ENCODE measurements at regions not wholly inside any gene's neighbourhood (a gene's known extent, or its start where the extent isn't known, plus 50 kb on each side); places are given as distances from the start of the nearest gene placed in this dataset.
"Not testable (repeated sequence)": the region's sequence is repeated elsewhere in the genome, so short reads cannot be mapped to it uniquely, and the experiment has no call there.

GRCh38 chr14:57150449-57150848, 118.3 kb downstream of the EXOC5 start:
- H3K36me3 ChIP-seq (ENCODE audit: control insufficient read depth in 3 of 3, insufficient read depth in 2 of 3, low read depth in 1 of 3, low read length in 3 of 3) = no peaks in the 10 kb centered on the region
- H3K27me3 ChIP-seq (ENCODE audit: control insufficient read depth in 3 of 3, insufficient read depth in 3 of 3, low read length in 3 of 3) = no peaks in the 10 kb centered on the region
- H3K4me1 ChIP-seq (ENCODE audit: control insufficient read depth in 3 of 3, insufficient read depth in 2 of 3, low read depth in 1 of 3, low read length in 2 of 3) = no peaks in the 10 kb centered on the region
- H3K9me3 ChIP-seq (ENCODE audit: control insufficient read depth in 2 of 2, insufficient read depth in 1 of 2, low read depth in 1 of 2, low read length in 1 of 2) = no peaks in the 10 kb centered on the region
- no peak overlapping the region for H3K4me3 ChIP-seq (ENCODE audit: low read depth in 1 of 3, low read length in 3 of 3)
- FAIRE-seq (no peak), DNase-seq (no peak)
- no peak overlapping the region for H3K27ac ChIP-seq (ENCODE audit: low read depth in 1 of 3, low read length in 2 of 3)
- WGBS, 3 donors = 84 to 91% (median 87%) methylated on average over 5 of the region's 5 CpGs

DNA sequence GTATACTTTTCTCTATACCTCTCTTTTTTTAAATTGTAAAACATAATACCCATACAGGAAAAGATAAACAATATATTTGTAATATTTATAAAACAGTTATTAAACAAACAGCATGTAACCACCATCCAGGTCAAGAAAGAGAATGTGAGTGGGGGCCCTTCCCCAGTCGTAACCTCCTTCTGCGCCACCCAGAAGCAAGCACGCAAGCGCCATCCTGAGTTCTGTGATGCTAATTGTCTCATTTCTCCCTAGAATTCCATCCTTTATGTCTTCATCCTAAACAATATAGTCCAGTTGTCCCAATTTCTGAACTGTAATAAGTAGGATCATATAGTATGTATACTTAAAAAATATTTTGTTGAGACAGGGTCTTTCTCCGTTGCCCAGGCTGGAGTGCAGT, 129.5 kb downstream of the EXOC5 start:
- H3K9me3 ChIP-seq (ENCODE audit: control insufficient read depth in 2 of 2, insufficient read depth in 1 of 2, low read depth in 1 of 2, low read length in 1 of 2) = no peaks in the 10 kb centered on the region
- WGBS, 3 donors = 88 to 94% (median 89%) methylated on average over 5 of the region's 5 CpGs
- FAIRE-seq = no peak
- H3K4me3 ChIP-seq (ENCODE audit: low read depth in 1 of 3, low read length in 3 of 3) = no peak overlapping the region
- H3K27me3 ChIP-seq (ENCODE audit: control insufficient read depth in 3 of 3, insufficient read depth in 3 of 3, low read length in 3 of 3) = no peaks in the 10 kb centered on the region
- H3K27ac ChIP-seq (ENCODE audit: low read depth in 1 of 3, low read length in 2 of 3) = no peak overlapping the region
- H3K36me3 ChIP-seq (ENCODE audit: control insufficient read depth in 3 of 3, insufficient read depth in 2 of 3, low read depth in 1 of 3, low read length in 3 of 3) = no peaks in the 10 kb centered on the region
- DNase-seq = no peak
- no peaks in the 10 kb centered on the region for H3K4me1 ChIP-seq (ENCODE audit: control insufficient read depth in 3 of 3, insufficient read depth in 2 of 3, low read depth in 1 of 3, low read length in 2 of 3)

GRCh38 chr14:57136669-57137328, 131.9 kb downstream of the EXOC5 start:
- H3K27ac ChIP-seq (ENCODE audit: low read depth in 1 of 3, low read length in 2 of 3) = no peak overlapping the region
- H3K9me3 ChIP-seq (ENCODE audit: control insufficient read depth in 2 of 2, insufficient read depth in 1 of 2, low read depth in 1 of 2, low read length in 1 of 2) = no peaks in the 10 kb centered on the region
- 50 to 61% (median 56%) methylated on average over 10 of the region's 10 CpGs for WGBS, 3 donors
- H3K4me1 ChIP-seq (ENCODE audit: control insufficient read depth in 3 of 3, insufficient read depth in 2 of 3, low read depth in 1 of 3, low read length in 2 of 3) = no peaks in the 10 kb centered on the region
- no peak for FAIRE-seq
- H3K27me3 ChIP-seq (ENCODE audit: control insufficient read depth in 3 of 3, insufficient read depth in 3 of 3, low read length in 3 of 3) = no peaks in the 10 kb centered on the region
- no peak overlapping the region for H3K4me3 ChIP-seq (ENCODE audit: low read depth in 1 of 3, low read length in 3 of 3)
- DNase-seq = no peak
- no peaks in the 10 kb centered on the region for H3K36me3 ChIP-seq (ENCODE audit: control insufficient read depth in 3 of 3, insufficient read depth in 2 of 3, low read depth in 1 of 3, low read length in 3 of 3)

GRCh38 chr14:57127809-57128208, 140.9 kb downstream of the EXOC5 start:
- not testable (repeated sequence) for H3K27ac ChIP-seq (ENCODE audit: low read depth in 1 of 3, low read length in 2 of 3); H3K36me3 ChIP-seq (ENCODE audit: control insufficient read depth in 3 of 3, insufficient read depth in 2 of 3, low read depth in 1 of 3, low read length in 3 of 3); H3K4me3 ChIP-seq (ENCODE audit: low read depth in 1 of 3, low read length in 3 of 3); FAIRE-seq; DNase-seq; H3K4me1 ChIP-seq (ENCODE audit: control insufficient read depth in 3 of 3, insufficient read depth in 2 of 3, low read depth in 1 of 3, low read length in 2 of 3); H3K27me3 ChIP-seq (ENCODE audit: control insufficient read depth in 3 of 3, insufficient read depth in 3 of 3, low read length in 3 of 3); H3K9me3 ChIP-seq (ENCODE audit: control insufficient read depth in 2 of 2, insufficient read depth in 1 of 2, low read depth in 1 of 2, low read length in 1 of 2)
- WGBS, 3 donors = 86 to 91% (median 90%) methylated on average over 6 of the region's 6 CpGs

- Histone ChIP-seq H3K4me3 (ENCODE audit: low read depth in 1 of 3, low read length in 3 of 3) (no peak overlapping the region), H3K27me3 (ENCODE audit: control insufficient read depth in 3 of 3, insufficient read depth in 3 of 3, low read length in 3 of 3) (peaks cover 0 to 1% (median 0%) of the 10 kb centered on the region in 3 donors), H3K36me3 (ENCODE audit: control insufficient read depth in 3 of 3, insufficient read depth in 2 of 3, low read depth in 1 of 3, low read length in 3 of 3) (no peaks in the 10 kb centered on the region), H3K9me3 (ENCODE audit: control insufficient read depth in 2 of 2, insufficient read depth in 1 of 2, low read depth in 1 of 2, low read length in 1 of 2) (no peaks in the 10 kb centered on the region), H3K4me1 (ENCODE audit: control insufficient read depth in 3 of 3, insufficient read depth in 2 of 3, low read depth in 1 of 3, low read length in 2 of 3) (no peaks in the 10 kb centered on the region), H3K27ac (ENCODE audit: low read depth in 1 of 3, low read length in 2 of 3) (no peak overlapping the region)
- DNase-seq (no peak), FAIRE-seq (no peak)
- WGBS, 3 donors = 24 to 38% (median 27%) methylated on average over 3 of the region's 3 CpGs
These were observed 146.6 kb downstream of the EXOC5 start for GRCh38 chr14:57122129-57122528.

DNA sequence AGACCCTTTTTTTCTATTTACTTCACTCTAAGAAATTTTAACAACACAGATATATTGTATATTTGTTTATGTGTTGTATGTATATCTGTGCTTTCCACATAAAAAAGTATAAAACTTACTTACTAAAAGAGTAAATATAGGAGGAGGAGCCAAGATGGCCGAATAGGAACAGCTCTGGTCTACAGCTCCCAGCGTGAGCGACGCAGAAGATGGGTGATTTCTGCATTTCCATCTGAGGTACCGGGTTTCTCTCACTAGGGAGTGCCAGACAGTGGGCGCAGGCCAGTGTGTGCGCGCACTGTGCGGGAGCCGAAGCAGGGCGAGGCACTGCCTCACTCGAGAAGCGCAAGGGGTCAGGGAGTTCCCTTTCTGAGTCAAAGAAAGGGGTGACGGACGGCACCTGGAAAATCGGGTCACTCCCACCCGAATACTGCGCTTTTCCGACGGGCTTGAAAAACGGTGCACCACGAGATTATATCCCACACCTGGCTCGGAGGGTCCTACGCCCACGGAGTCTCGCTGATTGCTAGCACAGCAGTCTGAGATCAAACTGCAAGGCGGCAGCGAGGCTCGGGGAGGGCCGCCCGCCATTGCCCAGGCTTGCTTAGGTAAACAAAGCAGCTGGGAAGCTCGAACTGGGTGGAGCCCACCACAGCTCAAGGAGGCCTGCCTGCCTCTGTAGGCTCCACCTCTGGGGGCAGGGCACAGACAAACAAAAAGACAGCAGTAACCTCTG, 156.5 kb downstream of the EXOC5 start:
- not testable (repeated sequence) for FAIRE-seq; H3K4me3 ChIP-seq (ENCODE audit: low read depth in 1 of 3, low read length in 3 of 3); H3K27me3 ChIP-seq (ENCODE audit: control insufficient read depth in 3 of 3, insufficient read depth in 3 of 3, low read length in 3 of 3); H3K36me3 ChIP-seq (ENCODE audit: control insufficient read depth in 3 of 3, insufficient read depth in 2 of 3, low read depth in 1 of 3, low read length in 3 of 3); H3K9me3 ChIP-seq (ENCODE audit: control insufficient read depth in 2 of 2, insufficient read depth in 1 of 2, low read depth in 1 of 2, low read length in 1 of 2); H3K27ac ChIP-seq (ENCODE audit: low read depth in 1 of 3, low read length in 2 of 3); H3K4me1 ChIP-seq (ENCODE audit: control insufficient read depth in 3 of 3, insufficient read depth in 2 of 3, low read depth in 1 of 3, low read length in 2 of 3); DNase-seq
- whole genome bisulfite sequencing, 3 donors = 63 to 83% (median 81%) methylated on average over 19 to 32 of the region's 32 CpGs

DNA sequence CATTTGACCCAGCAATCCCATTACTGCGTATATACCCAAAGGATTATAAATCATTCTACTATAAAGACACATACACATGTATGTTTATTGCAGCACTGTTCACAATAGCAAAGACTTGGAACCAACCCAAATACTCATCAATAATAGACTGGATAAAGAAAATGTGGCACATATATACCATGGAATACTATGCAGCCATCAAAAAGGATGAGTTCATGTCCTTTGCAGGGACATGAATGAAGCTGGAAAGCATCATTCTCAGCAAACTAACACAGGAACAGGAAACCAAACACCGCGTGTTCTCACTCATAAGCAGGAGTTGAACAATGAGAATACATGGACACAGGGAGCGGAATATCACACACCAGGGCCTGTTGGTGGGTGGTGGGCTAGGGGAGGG, 158.3 kb downstream of the EXOC5 start:
- not testable (repeated sequence) for H3K4me3 ChIP-seq (ENCODE audit: low read depth in 1 of 3, low read length in 3 of 3); H3K27me3 ChIP-seq (ENCODE audit: control insufficient read depth in 3 of 3, insufficient read depth in 3 of 3, low read length in 3 of 3); DNase-seq; H3K4me1 ChIP-seq (ENCODE audit: control insufficient read depth in 3 of 3, insufficient read depth in 2 of 3, low read depth in 1 of 3, low read length in 2 of 3); H3K27ac ChIP-seq (ENCODE audit: low read depth in 1 of 3, low read length in 2 of 3); H3K9me3 ChIP-seq (ENCODE audit: control insufficient read depth in 2 of 2, insufficient read depth in 1 of 2, low read depth in 1 of 2, low read length in 1 of 2); FAIRE-seq; H3K36me3 ChIP-seq (ENCODE audit: control insufficient read depth in 3 of 3, insufficient read depth in 2 of 3, low read depth in 1 of 3, low read length in 3 of 3)
- 95 to 97% (median 97%) methylated on average over 4 of the region's 4 CpGs for whole genome bisulfite sequencing, 3 donors

GRCh38 chr14:57091030-57091608, 177.6 kb downstream of the EXOC5 start:
- peaks cover 0 to 8% of the 10 kb centered on the region in 2 donors for H3K9me3 ChIP-seq (ENCODE audit: control insufficient read depth in 2 of 2, insufficient read depth in 1 of 2, low read depth in 1 of 2, low read length in 1 of 2)
- H3K27ac ChIP-seq (ENCODE audit: low read depth in 1 of 3, low read length in 2 of 3) = no peak overlapping the region
- no peaks in the 10 kb centered on the region for H3K4me1 ChIP-seq (ENCODE audit: control insufficient read depth in 3 of 3, insufficient read depth in 2 of 3, low read depth in 1 of 3, low read length in 2 of 3)
- no peaks in the 10 kb centered on the region for H3K36me3 ChIP-seq (ENCODE audit: control insufficient read depth in 3 of 3, insufficient read depth in 2 of 3, low read depth in 1 of 3, low read length in 3 of 3)
- DNase-seq (no peak), FAIRE-seq (no peak)
- peaks cover 0 to 3% (median 0%) of the 10 kb centered on the region in 3 donors for H3K27me3 ChIP-seq (ENCODE audit: control insufficient read depth in 3 of 3, insufficient read depth in 3 of 3, low read length in 3 of 3)
- 75 to 80% (median 76%) methylated on average over 13 of the region's 13 CpGs for WGBS, 3 donors
- no peak overlapping the region for H3K4me3 ChIP-seq (ENCODE audit: low read depth in 1 of 3, low read length in 3 of 3)
